ENCODE measurements at regions not wholly inside any gene's neighbourhood (a gene's known extent, or its start where the extent isn't known, plus 50 kb on each side); places are given as distances from the start of the nearest gene placed in this dataset.
"Not testable (repeated sequence)": the region's sequence is repeated elsewhere in the genome, so short reads cannot be mapped to it uniquely, and the experiment has no call there.

DNA sequence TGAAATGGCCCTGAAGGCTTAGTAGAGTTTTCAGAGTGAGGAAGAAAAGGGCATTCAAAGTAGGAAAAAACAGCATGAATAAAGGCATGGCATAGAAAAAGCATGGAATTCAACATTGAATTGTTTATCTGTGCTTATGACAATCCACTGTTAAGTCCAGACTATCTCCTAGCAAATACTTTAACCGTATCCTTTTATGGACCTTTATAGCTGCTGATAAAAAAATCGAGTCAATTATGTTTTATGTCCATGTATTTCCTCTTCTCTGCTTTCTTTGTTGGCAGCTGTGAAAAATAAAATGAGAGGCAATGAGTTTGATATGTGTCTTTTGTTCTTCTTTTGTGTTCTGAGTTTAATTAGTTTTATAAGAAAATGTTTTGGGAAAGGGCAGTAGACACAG is 70.4 kb downstream of the TDRD15 start:
- DNase-seq (ENCODE audit: low spot score), result no peak
- TF ChIP-seq, protein P1, sequence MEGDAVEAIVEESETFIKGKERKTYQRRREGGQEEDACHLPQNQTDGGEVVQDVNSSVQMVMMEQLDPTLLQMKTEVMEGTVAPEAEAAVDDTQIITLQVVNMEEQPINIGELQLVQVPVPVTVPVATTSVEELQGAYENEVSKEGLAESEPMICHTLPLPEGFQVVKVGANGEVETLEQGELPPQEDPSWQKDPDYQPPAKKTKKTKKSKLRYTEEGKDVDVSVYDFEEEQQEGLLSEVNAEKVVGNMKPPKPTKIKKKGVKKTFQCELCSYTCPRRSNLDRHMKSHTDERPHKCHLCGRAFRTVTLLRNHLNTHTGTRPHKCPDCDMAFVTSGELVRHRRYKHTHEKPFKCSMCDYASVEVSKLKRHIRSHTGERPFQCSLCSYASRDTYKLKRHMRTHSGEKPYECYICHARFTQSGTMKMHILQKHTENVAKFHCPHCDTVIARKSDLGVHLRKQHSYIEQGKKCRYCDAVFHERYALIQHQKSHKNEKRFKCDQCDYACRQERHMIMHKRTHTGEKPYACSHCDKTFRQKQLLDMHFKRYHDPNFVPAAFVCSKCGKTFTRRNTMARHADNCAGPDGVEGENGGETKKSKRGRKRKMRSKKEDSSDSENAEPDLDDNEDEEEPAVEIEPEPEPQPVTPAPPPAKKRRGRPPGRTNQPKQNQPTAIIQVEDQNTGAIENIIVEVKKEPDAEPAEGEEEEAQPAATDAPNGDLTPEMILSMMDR (IDR thresholded peaks at IDR 0.05; ENCODE audit: extremely low read depth, missing control alignments), result no peak

DNA sequence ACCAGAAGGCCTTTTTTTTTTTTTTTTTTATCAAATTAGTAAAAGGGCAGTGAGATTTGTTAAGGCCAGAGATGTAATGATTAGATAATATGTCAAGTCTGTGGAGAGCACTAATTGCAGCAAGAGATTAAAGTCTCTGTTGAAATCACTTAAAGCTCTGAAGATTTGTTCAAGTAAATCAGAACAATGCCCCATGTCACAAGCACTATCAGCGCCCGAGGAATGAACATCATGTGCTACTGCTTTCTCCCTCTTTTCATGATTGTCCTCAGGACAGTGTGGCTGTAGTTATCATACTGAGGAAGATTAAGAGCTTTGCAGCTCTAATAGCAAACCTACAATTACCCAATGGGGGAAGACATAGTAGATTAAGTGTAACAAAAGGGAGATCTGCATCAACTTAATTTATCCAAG is 71.1 kb downstream of the TDRD15 start:
- TF ChIP-seq, protein P1 (IDR thresholded peaks at IDR 0.05; ENCODE audit: extremely low read depth, missing control alignments), result no peak
- DNase-seq (ENCODE audit: low spot score), result no peak

DNA sequence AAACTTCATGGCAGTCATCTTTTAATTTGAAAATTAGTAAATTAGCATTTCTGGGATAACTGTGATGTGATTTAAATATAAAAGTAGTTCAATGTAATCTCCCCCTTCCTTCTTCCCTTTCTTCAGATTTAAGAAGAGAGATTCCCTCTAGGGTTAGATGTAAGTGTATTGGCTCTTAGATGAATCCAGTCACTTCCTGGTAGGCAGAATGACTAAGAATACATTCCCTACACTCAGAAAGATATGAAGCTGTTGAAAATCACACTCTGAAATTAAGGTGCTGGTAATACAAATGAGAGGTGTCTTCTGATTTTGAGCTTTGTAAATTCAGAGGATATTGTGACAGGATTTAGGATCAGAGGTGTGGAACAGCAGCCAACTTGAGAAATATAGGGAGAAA is 71.6 kb downstream of the TDRD15 start:
- TF ChIP-seq, protein P1 (IDR thresholded peaks at IDR 0.05; ENCODE audit: extremely low read depth, missing control alignments), result no peak
- no peak for DNase-seq (ENCODE audit: low spot score)

DNA sequence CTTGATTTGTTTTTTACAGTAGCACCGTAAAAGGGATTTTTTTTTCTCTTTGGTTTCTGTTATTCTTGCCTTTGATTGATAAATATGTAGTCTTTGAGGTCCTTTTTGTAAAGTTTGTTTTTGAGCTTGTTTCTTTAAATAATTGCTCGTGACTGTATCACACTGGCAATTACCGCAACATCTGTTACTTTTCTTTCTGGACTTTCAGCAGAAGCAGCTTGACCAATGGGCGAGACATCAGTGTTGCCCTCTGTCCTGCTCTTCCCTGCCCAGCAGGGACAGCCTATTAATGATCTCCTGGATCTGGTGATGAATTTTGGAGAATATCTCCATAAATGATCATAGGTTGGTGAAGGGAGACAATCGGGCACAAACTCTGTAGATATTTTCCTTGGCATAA is 74.9 kb downstream of the TDRD15 start:
- TF ChIP-seq, protein P1 (IDR thresholded peaks at IDR 0.05; ENCODE audit: extremely low read depth, missing control alignments), result no peak
- no peak for DNase-seq (ENCODE audit: low spot score)

DNA sequence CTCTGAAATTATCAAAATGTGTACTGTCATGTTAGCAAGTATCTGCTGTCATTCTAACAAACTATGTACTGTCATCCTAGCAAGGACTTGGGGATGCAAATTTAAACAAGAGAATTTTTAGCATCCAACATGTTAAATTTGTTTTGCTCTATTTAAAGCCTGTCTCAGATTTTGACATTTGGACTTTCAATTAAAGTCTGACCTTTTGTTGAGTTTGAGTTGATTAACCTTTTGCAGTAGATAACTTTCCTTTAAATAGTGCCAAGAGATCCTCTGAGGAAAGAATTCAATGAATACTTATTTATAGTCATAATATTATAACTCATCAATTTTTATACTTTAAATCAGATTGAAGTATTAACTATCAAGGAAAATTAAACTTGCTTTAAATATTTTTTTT is 80.2 kb downstream of the TDRD15 start:
- TF ChIP-seq, protein P1 (IDR thresholded peaks at IDR 0.05; ENCODE audit: extremely low read depth, missing control alignments), result no peak
- no peak for DNase-seq (ENCODE audit: low spot score)

DNA sequence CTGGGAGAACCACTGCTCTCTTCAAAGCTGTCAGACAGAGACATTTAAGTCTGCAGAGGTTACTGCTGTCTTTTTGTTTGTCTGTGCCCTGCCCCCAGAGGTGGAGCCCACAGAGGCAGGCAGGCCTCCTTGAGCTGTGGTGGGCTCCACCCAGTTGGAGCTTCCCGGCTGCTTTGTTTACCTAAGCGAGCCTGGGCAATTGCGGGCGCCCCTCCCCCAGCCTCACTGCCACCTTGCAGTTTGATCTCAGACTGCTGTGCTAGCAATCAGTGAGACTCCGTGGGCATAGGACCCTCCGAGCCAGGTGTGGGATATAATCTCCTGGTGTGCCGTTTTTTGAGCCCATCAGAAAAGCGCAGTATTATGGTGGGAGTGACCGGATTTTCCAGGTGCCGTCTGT is 90.3 kb downstream of the TDRD15 start:
- DNase-seq (ENCODE audit: low spot score), result not testable (repeated sequence)

DNA sequence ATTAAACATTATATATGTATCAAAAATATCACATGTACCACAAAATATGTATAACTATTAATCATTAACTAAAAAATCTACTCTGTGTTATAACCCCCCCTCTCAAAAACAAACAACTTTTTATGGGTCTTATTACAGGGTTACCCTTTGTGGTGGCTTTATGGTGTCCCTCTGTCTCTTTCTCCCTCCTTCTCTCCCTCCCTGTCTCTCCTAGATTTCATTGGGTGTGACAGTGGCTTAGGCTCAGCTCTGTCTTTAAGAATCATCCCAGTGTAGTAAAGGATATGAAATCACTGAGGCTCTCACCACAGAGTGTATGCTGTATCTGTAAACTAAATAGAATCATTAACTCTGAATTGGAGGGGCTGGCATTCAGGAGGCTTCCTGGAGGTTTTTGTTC is 93.7 kb downstream of the TDRD15 start:
- TF ChIP-seq, protein P1 (IDR thresholded peaks at IDR 0.05; ENCODE audit: extremely low read depth, missing control alignments), result no peak
- no peak for DNase-seq (ENCODE audit: low spot score)

DNA sequence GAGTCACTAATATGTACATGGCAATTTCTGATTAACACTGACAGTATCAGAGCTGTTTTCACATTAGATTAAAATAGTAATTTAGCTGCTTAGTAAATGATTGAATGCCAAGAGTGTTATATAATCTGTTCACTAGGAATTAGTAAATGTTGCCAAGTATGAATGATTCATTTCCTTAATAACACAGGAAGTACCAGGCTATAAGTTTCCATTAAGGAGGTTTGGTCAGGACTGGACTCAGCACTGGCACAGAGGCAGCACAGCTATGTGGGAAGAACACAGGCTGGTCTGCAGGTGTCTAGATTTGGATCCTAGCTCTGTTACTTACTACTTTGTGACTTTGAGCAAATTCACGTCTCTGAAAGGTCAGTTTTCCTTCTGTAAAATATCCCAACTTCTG is 97.2 kb downstream of the TDRD15 start:
- no peak for DNase-seq (ENCODE audit: low spot score)
- TF ChIP-seq, protein P1 (IDR thresholded peaks at IDR 0.05; ENCODE audit: extremely low read depth, missing control alignments), result no peak

All from GM20000 (cell line).